Fibroblast of the aortic adventitia (primary cell): ENCODE measurements at regions not wholly inside any gene's neighbourhood (a gene's known extent, or its start where the extent isn't known, plus 50 kb on each side); places are given as distances from the start of the nearest gene placed in this dataset.
A peak's percentile ranks its signal among the peaks of the same experiment; 100 is the strongest.

Experiments used
- DNase-seq: peaks from one replicate; pipeline ENCODE4 v3.0.0-alpha.2; 2010; ENCODE audit warnings: low read depth
- H3K4me3 ChIP-seq: 2 replicates; pipeline ENCODE4 v1.5.1; 2011; ENCODE audit warnings: low read depth, mild to moderate bottlenecking, control low read depth, low read length, moderate library complexity
- CTCF ChIP-seq: IDR thresholded peaks from 2 replicates; pipeline ENCODE4 v1.5.1; 2011; ENCODE audit warnings: mild to moderate bottlenecking, low read length, control low read depth, inconsistent platforms; ENCODE audit not compliant: insufficient read depth

- H3K4me3 ChIP-seq: no peak overlapping the region
- DNase-seq: peak; percentile 69
- no peak for TF ChIP-seq CTCF
Measured at GRCh38 chr6:113048741-113049140, 701.6 kb downstream of the RFPL4B start.

GRCh38 chr6:113049190-113049589, 702.1 kb downstream of the RFPL4B start:
- no peak for TF ChIP-seq CTCF
- no peak for DNase-seq
- no peak overlapping the region for H3K4me3 ChIP-seq

- H3K4me3 ChIP-seq: no peak overlapping the region
- no peak for TF ChIP-seq CTCF
- peak; percentile 43 for DNase-seq
Measured at GRCh38 chr6:113050010-113050858, 703.1 kb downstream of the RFPL4B start.

GRCh38 chr6:113050979-113051378, 703.8 kb downstream of the RFPL4B start:
- H3K4me3 ChIP-seq: no peak overlapping the region
- DNase-seq: no peak
- no peak for TF ChIP-seq CTCF

GRCh38 chr6:113052506-113052905, 705.4 kb downstream of the RFPL4B start:
- DNase-seq: no peak
- no peak for TF ChIP-seq CTCF
- no peak overlapping the region for H3K4me3 ChIP-seq

GRCh38 chr6:113055061-113055460, 707.9 kb downstream of the RFPL4B start:
- DNase-seq: no peak
- TF ChIP-seq CTCF: no peak
- no peak overlapping the region for H3K4me3 ChIP-seq
